PC-9 (cell line): ENCODE measurements at regions not wholly inside any gene's neighbourhood (a gene's known extent, or its start where the extent isn't known, plus 50 kb on each side); places are given as distances from the start of the nearest gene placed in this dataset.

ENCODE experiments used
- BruUV-seq: library from RNA; stranded (reverse); fragments of 400-500 nt; replicated peaks from 2 replicates; lab custom pipeline; 2021; lab: Mats Ljungman, UMichigan
- CTCF ChIA-PET: fragments of 300-600 bp; sonication (Branson Sonifier 250); formaldehyde crosslinking; loops from one replicate; lab custom pipeline; 2022; ENCODE audit warnings: antibody characterized with exemption; lab: Charles Lee
- POLR2A ChIA-PET: fragments of 300-600 bp; sonication (Branson Sonifier 250); formaldehyde crosslinking; loops from one replicate; lab custom pipeline; 2022; ENCODE audit warnings: antibody characterized with exemption; ENCODE audit not compliant: unreplicated experiment; lab: Charles Lee
- DNase-seq, 2 experiments: peaks; one replicate each; pipeline versions ENCODE4 v3.0.0 to v3.0.0-alpha.2; 2015 to 2022; ENCODE audit warnings: mixed read lengths in 1 of 2
- H2AFZ ChIP-seq: fragments of 200-600 bp; sonication (generic); 2 replicates; pipeline ENCODE4 v1.8.1; 2017; ENCODE audit warnings: antibody characterized with exemption
- H3F3A ChIP-seq: fragments of 200-600 bp; sonication (generic); 2 replicates; pipeline ENCODE4 v1.8.1; 2017; ENCODE audit warnings: antibody characterized with exemption, mild to moderate bottlenecking, low read depth; ENCODE audit not compliant: insufficient read depth
- H3K27ac ChIP-seq: fragments of 200-600 bp; sonication (generic); 2 replicates; pipeline ENCODE4 v1.6.1; 2016; ENCODE audit warnings: mixed run types
- H3K27me3 ChIP-seq: fragments of 200-600 bp; sonication (generic); 2 replicates; pipeline ENCODE4 v1.6.1; 2016; ENCODE audit warnings: low read depth, mixed run types; ENCODE audit not compliant: insufficient read depth
- H3K36me3 ChIP-seq: fragments of 200-600 bp; sonication (generic); 2 replicates; pipeline ENCODE4 v1.6.1; 2016; ENCODE audit warnings: low read depth, mixed run types
- H3K4me1 ChIP-seq: fragments of 200-600 bp; sonication (generic); replicated peaks from 2 replicates; pipeline ENCODE4 v1.6.1; 2016; ENCODE audit warnings: mixed run types; ENCODE audit not compliant: insufficient read depth
- H3K4me2 ChIP-seq: fragments of 200-600 bp; sonication (generic); 2 replicates; pipeline ENCODE4 v1.6.1; 2017; ENCODE audit warnings: mixed run types
- H3K4me3 ChIP-seq: fragments of 200-600 bp; sonication (generic); 2 replicates; pipeline ENCODE4 v1.6.1; 2016; ENCODE audit warnings: mixed run types
- H3K79me2 ChIP-seq: fragments of 200-600 bp; sonication (generic); 2 replicates; pipeline ENCODE4 v1.6.1; 2017; ENCODE audit warnings: low read depth, mixed run types
- H3K9me2 ChIP-seq: fragments of 200-600 bp; sonication (generic); 2 replicates; pipeline ENCODE4 v1.8.1; 2017; ENCODE audit warnings: mild to moderate bottlenecking; ENCODE audit not compliant: insufficient read depth
- H3K9me3 ChIP-seq: fragments of 200-600 bp; sonication (generic); 2 replicates; pipeline ENCODE4 v1.8.1; 2016; ENCODE audit warnings: low read depth; ENCODE audit not compliant: insufficient read depth
- H4K20me1 ChIP-seq: fragments of 200-600 bp; sonication (generic); 2 replicates; pipeline ENCODE4 v1.8.1; 2017; ENCODE audit not compliant: insufficient read depth
- CTCF ChIP-seq: fragments of 200-600 bp; sonication (generic); conservative IDR thresholded peaks from 2 replicates; pipeline ENCODE4 v1.6.1; 2017; ENCODE audit warnings: mixed run types, antibody characterized with exemption, mild to moderate bottlenecking, moderate library complexity
- EZH2 ChIP-seq: fragments of 200-600 bp; sonication (generic); IDR thresholded peaks from 2 replicates; pipeline ENCODE4 v1.8.0; 2017; ENCODE audit warnings: antibody characterized with exemption, low read depth
- intact Hi-C: fragments of 100-400 bp; cut with micrococcal nuclease; formaldehyde crosslinking; loops from one replicate; pipeline ENCODE4 v1.10.0; 2022; ENCODE audit not compliant: unreplicated experiment

- no peak for DNase-seq
- Histone ChIP-seq H3K27ac (no peak overlapping the region), H3F3A (no peaks in the 10 kb centered on the region), H3K36me3 (no peaks in the 10 kb centered on the region), H3K27me3 (no peaks in the 10 kb centered on the region), H2AFZ (no peak overlapping the region), H3K9me3 (no peaks in the 10 kb centered on the region), H3K4me1 (no peaks in the 10 kb centered on the region), H3K4me2 (no peak overlapping the region), H3K79me2 (no peaks in the 10 kb centered on the region), H3K4me3 (no peak overlapping the region), H4K20me1 (no peaks in the 10 kb centered on the region), H3K9me2 (no peaks in the 10 kb centered on the region)
- intact Hi-C loops, result no loop called here
- ChIA-PET CTCF (no interaction called here), POLR2A (no interaction called here)
- no peak for TF ChIP-seq CTCF
- no peak for TF ChIP-seq EZH2
- BruUV-seq, result no TSS peak
Observed at GRCh38 chr11:115843111-115843510, 338.9 kb upstream of the CADM1 start.

- no peaks in the 10 kb centered on the region for H3K9me3 ChIP-seq
- POLR2A ChIA-PET, result no interaction called here
Observed at GRCh38 chr11:115820026-115820425, 315.8 kb upstream of the CADM1 start.

DNA sequence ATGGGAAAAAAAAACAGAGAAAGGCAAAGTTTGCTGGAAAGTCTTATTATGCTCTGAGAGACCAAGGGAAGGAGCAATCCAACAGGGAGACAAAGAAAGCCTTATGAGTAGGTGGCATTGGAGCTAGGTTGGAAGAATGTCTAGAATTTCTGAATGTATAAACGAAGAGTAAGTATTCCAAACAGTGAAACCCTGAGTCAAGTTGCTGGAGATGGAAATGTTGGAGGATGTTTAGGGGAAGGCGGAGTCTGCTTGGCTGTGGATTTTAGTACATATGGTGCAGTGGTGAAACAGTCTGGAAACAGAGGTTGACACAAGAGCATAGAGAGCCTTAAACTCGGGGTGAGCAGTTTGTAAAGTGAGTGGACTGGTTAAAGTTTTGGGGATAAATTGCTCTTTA is 314.8 kb upstream of the CADM1 start:
- no peak for DNase-seq
- BruUV-seq, result no TSS peak
- intact Hi-C loops, result no loop called here
- TF ChIP-seq CTCF, result no peak
- no peak for TF ChIP-seq EZH2
- H3K36me3 ChIP-seq, result no peaks in the 10 kb centered on the region
- ChIA-PET POLR2A (no interaction called here), CTCF (no interaction called here)
- H2AFZ ChIP-seq, result no peak overlapping the region
- no peak overlapping the region for H3K4me3 ChIP-seq
- H3K9me3 ChIP-seq, result no peaks in the 10 kb centered on the region
- H3K79me2 ChIP-seq, result no peaks in the 10 kb centered on the region
- H3K9me2 ChIP-seq, result no peaks in the 10 kb centered on the region
- H3K4me1 ChIP-seq, result no peaks in the 10 kb centered on the region
- H3K27ac ChIP-seq, result no peak overlapping the region
- no peaks in the 10 kb centered on the region for H3F3A ChIP-seq
- H4K20me1 ChIP-seq, result no peaks in the 10 kb centered on the region
- no peak overlapping the region for H3K4me2 ChIP-seq
- H3K27me3 ChIP-seq, result no peaks in the 10 kb centered on the region

More at GRCh38 chr11:115820026-115820425, 315.8 kb upstream of the CADM1 start:
- no peak for DNase-seq
- H3K36me3 ChIP-seq, result no peaks in the 10 kb centered on the region
- H3K27ac ChIP-seq, result no peak overlapping the region
- H3K27me3 ChIP-seq, result no peaks in the 10 kb centered on the region
- TF ChIP-seq CTCF (no peak), EZH2 (no peak)
- H3K4me3 ChIP-seq, result no peak overlapping the region
- intact Hi-C loops, result no loop called here
- BruUV-seq, result no TSS peak
- no peaks in the 10 kb centered on the region for H3K9me2 ChIP-seq
- H3K4me1 ChIP-seq, result no peaks in the 10 kb centered on the region
- H2AFZ ChIP-seq, result no peak overlapping the region
- H3K4me2 ChIP-seq, result no peak overlapping the region
- no peaks in the 10 kb centered on the region for H4K20me1 ChIP-seq
- CTCF ChIA-PET, result no interaction called here
- H3K79me2 ChIP-seq, result no peaks in the 10 kb centered on the region
- no peaks in the 10 kb centered on the region for H3F3A ChIP-seq
